ENCODE measurements at regions not wholly inside any gene's neighbourhood (a gene's known extent, or its start where the extent isn't known, plus 50 kb on each side); places are given as distances from the start of the nearest gene placed in this dataset.

- no peaks in the 10 kb centered on the region for H3K27me3 ChIP-seq (ENCODE audit: insufficient read depth, low read length)
- H3K27ac ChIP-seq (ENCODE audit: low read depth, low read length): no peak overlapping the region
These were observed 745.9 kb downstream of the GATA3 start for GRCh38 chr10:8800426-8800825.

GRCh38 chr10:8803992-8804391 is 749.5 kb downstream of the GATA3 start:
- no peak overlapping the region for H3K27ac ChIP-seq (ENCODE audit: low read depth, low read length)
- no peaks in the 10 kb centered on the region for H3K4me1 ChIP-seq (ENCODE audit: control insufficient read depth, insufficient read depth, low read length, unreplicated experiment)
- no peaks in the 10 kb centered on the region for H3K36me3 ChIP-seq (ENCODE audit: insufficient read depth, low read length)

More at GRCh38 chr10:8800426-8800825, 745.9 kb downstream of the GATA3 start:
- Histone ChIP-seq H3K4me1 (ENCODE audit: control insufficient read depth, insufficient read depth, low read length, unreplicated experiment) (no peaks in the 10 kb centered on the region), H3K36me3 (ENCODE audit: insufficient read depth, low read length) (no peaks in the 10 kb centered on the region), H3K4me3 (ENCODE audit: low read depth, low read length) (no peak overlapping the region), H2AFZ (ENCODE audit: low read length, unreplicated experiment) (no peak overlapping the region), H3K79me2 (ENCODE audit: control insufficient read depth, insufficient read depth, low read length, unreplicated experiment) (no peaks in the 10 kb centered on the region)

GRCh38 chr10:8810677-8811076 is 756.2 kb downstream of the GATA3 start:
- no peak overlapping the region for H3K27ac ChIP-seq (ENCODE audit: low read depth, low read length)

More at GRCh38 chr10:8803992-8804391, 749.5 kb downstream of the GATA3 start:
- Histone ChIP-seq H3K4me3 (ENCODE audit: low read depth, low read length) (no peak overlapping the region), H2AFZ (ENCODE audit: low read length, unreplicated experiment) (no peak overlapping the region), H3K27me3 (ENCODE audit: insufficient read depth, low read length) (no peaks in the 10 kb centered on the region), H3K79me2 (ENCODE audit: control insufficient read depth, insufficient read depth, low read length, unreplicated experiment) (no peaks in the 10 kb centered on the region)

GRCh38 chr10:8811201-8811600 is 756.7 kb downstream of the GATA3 start:
- H3K4me3 ChIP-seq (ENCODE audit: low read depth, low read length): no peak overlapping the region
- no peaks in the 10 kb centered on the region for H3K36me3 ChIP-seq (ENCODE audit: insufficient read depth, low read length)
- no peaks in the 10 kb centered on the region for H3K27me3 ChIP-seq (ENCODE audit: insufficient read depth, low read length)
- H2AFZ ChIP-seq (ENCODE audit: low read length, unreplicated experiment): no peak overlapping the region
- H3K4me1 ChIP-seq (ENCODE audit: control insufficient read depth, insufficient read depth, low read length, unreplicated experiment): no peaks in the 10 kb centered on the region
- H3K27ac ChIP-seq (ENCODE audit: low read depth, low read length): no peak overlapping the region
- no peaks in the 10 kb centered on the region for H3K79me2 ChIP-seq (ENCODE audit: control insufficient read depth, insufficient read depth, low read length, unreplicated experiment)

More at GRCh38 chr10:8810677-8811076, 756.2 kb downstream of the GATA3 start:
- no peaks in the 10 kb centered on the region for H3K79me2 ChIP-seq (ENCODE audit: control insufficient read depth, insufficient read depth, low read length, unreplicated experiment)
- no peaks in the 10 kb centered on the region for H3K4me1 ChIP-seq (ENCODE audit: control insufficient read depth, insufficient read depth, low read length, unreplicated experiment)
- H3K27me3 ChIP-seq (ENCODE audit: insufficient read depth, low read length): no peaks in the 10 kb centered on the region
- H2AFZ ChIP-seq (ENCODE audit: low read length, unreplicated experiment): no peak overlapping the region
- no peak overlapping the region for H3K4me3 ChIP-seq (ENCODE audit: low read depth, low read length)
- no peaks in the 10 kb centered on the region for H3K36me3 ChIP-seq (ENCODE audit: insufficient read depth, low read length)

GRCh38 chr10:8815969-8816368 is 761.5 kb downstream of the GATA3 start:
- H2AFZ ChIP-seq (ENCODE audit: low read length, unreplicated experiment): no peak overlapping the region
- H3K36me3 ChIP-seq (ENCODE audit: insufficient read depth, low read length): no peaks in the 10 kb centered on the region
- H3K4me3 ChIP-seq (ENCODE audit: low read depth, low read length): no peak overlapping the region
- H3K4me1 ChIP-seq (ENCODE audit: control insufficient read depth, insufficient read depth, low read length, unreplicated experiment): no peaks in the 10 kb centered on the region
- H3K79me2 ChIP-seq (ENCODE audit: control insufficient read depth, insufficient read depth, low read length, unreplicated experiment): no peaks in the 10 kb centered on the region
- no peak overlapping the region for H3K27ac ChIP-seq (ENCODE audit: low read depth, low read length)
- H3K27me3 ChIP-seq (ENCODE audit: insufficient read depth, low read length): no peaks in the 10 kb centered on the region

GRCh38 chr10:8817299-8817698 is 762.8 kb downstream of the GATA3 start:
- H3K4me3 ChIP-seq (ENCODE audit: low read depth, low read length): no peak overlapping the region
- no peak overlapping the region for H3K27ac ChIP-seq (ENCODE audit: low read depth, low read length)
- H2AFZ ChIP-seq (ENCODE audit: low read length, unreplicated experiment): no peak overlapping the region
- no peaks in the 10 kb centered on the region for H3K79me2 ChIP-seq (ENCODE audit: control insufficient read depth, insufficient read depth, low read length, unreplicated experiment)
- no peaks in the 10 kb centered on the region for H3K4me1 ChIP-seq (ENCODE audit: control insufficient read depth, insufficient read depth, low read length, unreplicated experiment)
- H3K27me3 ChIP-seq (ENCODE audit: insufficient read depth, low read length): no peaks in the 10 kb centered on the region
- no peaks in the 10 kb centered on the region for H3K36me3 ChIP-seq (ENCODE audit: insufficient read depth, low read length)

GRCh38 chr10:8825611-8826010 is 771.1 kb downstream of the GATA3 start:
- Histone ChIP-seq H3K4me1 (ENCODE audit: control insufficient read depth, insufficient read depth, low read length, unreplicated experiment) (no peaks in the 10 kb centered on the region), H3K27ac (ENCODE audit: low read depth, low read length) (no peak overlapping the region), H3K27me3 (ENCODE audit: insufficient read depth, low read length) (no peaks in the 10 kb centered on the region), H3K36me3 (ENCODE audit: insufficient read depth, low read length) (no peaks in the 10 kb centered on the region), H3K79me2 (ENCODE audit: control insufficient read depth, insufficient read depth, low read length, unreplicated experiment) (no peaks in the 10 kb centered on the region), H3K4me3 (ENCODE audit: low read depth, low read length) (no peak overlapping the region), H2AFZ (ENCODE audit: low read length, unreplicated experiment) (no peak overlapping the region)

GRCh38 chr10:8829592-8829991 is 775.1 kb downstream of the GATA3 start:
- Histone ChIP-seq H3K27me3 (ENCODE audit: insufficient read depth, low read length) (no peaks in the 10 kb centered on the region), H3K79me2 (ENCODE audit: control insufficient read depth, insufficient read depth, low read length, unreplicated experiment) (no peaks in the 10 kb centered on the region), H3K27ac (ENCODE audit: low read depth, low read length) (no peak overlapping the region), H3K36me3 (ENCODE audit: insufficient read depth, low read length) (no peaks in the 10 kb centered on the region), H3K4me3 (ENCODE audit: low read depth, low read length) (no peak overlapping the region), H3K4me1 (ENCODE audit: control insufficient read depth, insufficient read depth, low read length, unreplicated experiment) (no peaks in the 10 kb centered on the region), H2AFZ (ENCODE audit: low read length, unreplicated experiment) (no peak overlapping the region)

- H3K27me3 ChIP-seq (ENCODE audit: insufficient read depth, low read length): no peaks in the 10 kb centered on the region
- H2AFZ ChIP-seq (ENCODE audit: low read length, unreplicated experiment): no peak overlapping the region
- no peaks in the 10 kb centered on the region for H3K79me2 ChIP-seq (ENCODE audit: control insufficient read depth, insufficient read depth, low read length, unreplicated experiment)
- no peak overlapping the region for H3K4me3 ChIP-seq (ENCODE audit: low read depth, low read length)
- H3K36me3 ChIP-seq (ENCODE audit: insufficient read depth, low read length): no peaks in the 10 kb centered on the region
- no peak overlapping the region for H3K27ac ChIP-seq (ENCODE audit: low read depth, low read length)
- H3K4me1 ChIP-seq (ENCODE audit: control insufficient read depth, insufficient read depth, low read length, unreplicated experiment): no peaks in the 10 kb centered on the region
These were observed 775.6 kb downstream of the GATA3 start for GRCh38 chr10:8830048-8830447.

- Histone ChIP-seq H3K4me3 (ENCODE audit: low read depth, low read length) (no peak overlapping the region), H3K27ac (ENCODE audit: low read depth, low read length) (no peak overlapping the region), H3K27me3 (ENCODE audit: insufficient read depth, low read length) (no peaks in the 10 kb centered on the region), H3K79me2 (ENCODE audit: control insufficient read depth, insufficient read depth, low read length, unreplicated experiment) (no peaks in the 10 kb centered on the region), H3K4me1 (ENCODE audit: control insufficient read depth, insufficient read depth, low read length, unreplicated experiment) (no peaks in the 10 kb centered on the region), H2AFZ (ENCODE audit: low read length, unreplicated experiment) (no peak overlapping the region), H3K36me3 (ENCODE audit: insufficient read depth, low read length) (no peaks in the 10 kb centered on the region)
These were observed 776.4 kb downstream of the GATA3 start for GRCh38 chr10:8830876-8831275.

- Histone ChIP-seq H3K4me3 (ENCODE audit: low read depth, low read length) (no peak overlapping the region), H3K36me3 (ENCODE audit: insufficient read depth, low read length) (no peaks in the 10 kb centered on the region), H3K79me2 (ENCODE audit: control insufficient read depth, insufficient read depth, low read length, unreplicated experiment) (no peaks in the 10 kb centered on the region), H2AFZ (ENCODE audit: low read length, unreplicated experiment) (no peak overlapping the region), H3K27ac (ENCODE audit: low read depth, low read length) (no peak overlapping the region), H3K27me3 (ENCODE audit: insufficient read depth, low read length) (no peaks in the 10 kb centered on the region), H3K4me1 (ENCODE audit: control insufficient read depth, insufficient read depth, low read length, unreplicated experiment) (no peaks in the 10 kb centered on the region)
These were observed 781.1 kb downstream of the GATA3 start for GRCh38 chr10:8835453-8836167.
